Endothelial cell of umbilical vein (primary cell): ENCODE measurements at regions not wholly inside any gene's neighbourhood (a gene's known extent, or its start where the extent isn't known, plus 50 kb on each side); places are given as distances from the start of the nearest gene placed in this dataset.

Experiments
- BruUV-seq: library from RNA; stranded (reverse); fragments of 400-500 nt; replicated peaks from 2 replicates; lab custom pipeline; 2021; lab: Mats Ljungman, UMichigan
- CTCF ChIA-PET: fragments of 300-600, 350-600 bp; sonication (Branson Sonifier 250); formaldehyde crosslinking; loops from one replicate; lab custom pipeline; 2021; ENCODE audit warnings: antibody characterized with exemption, inconsistent platforms; lab: Charles Lee
- POLR2A ChIA-PET: fragments of 300-600, 350-600 bp; sonication (Branson Sonifier 250); formaldehyde crosslinking; loops from one replicate; lab custom pipeline; 2021; ENCODE audit warnings: antibody characterized with exemption, inconsistent platforms; lab: Charles Lee
- DNase-seq: peaks from one replicate; pipeline ENCODE4 v3.0.0-alpha.2; 2011; ENCODE audit warnings: low read depth, low spot score
- FAIRE-seq: peaks from 2 replicates; lab custom pipeline; 2011; peaks lifted over from hg19 to GRCh38; lab: Jason Lieb, UNC
- H2AFZ ChIP-seq: 2 replicates; pipeline ENCODE4 v1.6.0; 2012; ENCODE audit warnings: low read depth, low read length, control low read depth, inconsistent platforms
- H3K27ac ChIP-seq: 2 replicates; pipeline ENCODE4 v1.5.1; 2011; ENCODE audit warnings: low read depth, mild to moderate bottlenecking, control low read depth, low read length, moderate library complexity; ENCODE audit not compliant: insufficient read depth
- H3K27me3 ChIP-seq, 2 experiments: 2 replicates each; pipeline versions ENCODE4 v1.6.0 to v1.6.1; 2011; ENCODE audit warnings: low read length in 2 of 2, mixed read lengths in 1 of 2; ENCODE audit not compliant: control insufficient read depth in 2 of 2, insufficient read depth in 2 of 2
- H3K36me3 ChIP-seq, 2 experiments: 2 replicates in 1 of 2; 3 replicates in 1 of 2; pipeline ENCODE4 v1.5.1; 2011; ENCODE audit warnings: low read length in 2 of 2, mild to moderate bottlenecking in 1 of 2, moderate library complexity in 1 of 2; ENCODE audit not compliant: control insufficient read depth in 2 of 2, insufficient read depth in 2 of 2; ENCODE audit errors: extremely low read depth in 1 of 2
- H3K4me1 ChIP-seq: 3 replicates; pipeline ENCODE4 v1.5.1; 2011; ENCODE audit warnings: mild to moderate bottlenecking, low read length; ENCODE audit not compliant: control insufficient read depth, insufficient read depth; ENCODE audit errors: extremely low read depth
- H3K4me2 ChIP-seq: 2 replicates; pipeline ENCODE4 v1.6.1; 2011; ENCODE audit warnings: low read length, control low read depth, mixed read lengths; ENCODE audit not compliant: insufficient read depth
- H3K4me3 ChIP-seq, 3 experiments: fragments of 200-600 bp in 1 of 3; sonication (generic), shearing (Covaris generic) in 1 of 3; replicated peaks in 1 of 3; 2 replicates each; pipeline ENCODE4 v1.5.1; 2011 to 2016; ENCODE audit warnings: control low read depth in 3 of 3, low read length in 3 of 3, mild to moderate bottlenecking in 2 of 3, inconsistent platforms in 1 of 3, low read depth in 1 of 3, moderate library complexity in 1 of 3; ENCODE audit not compliant: insufficient read depth in 1 of 3
- H3K79me2 ChIP-seq: 2 replicates; pipeline ENCODE4 v1.6.0; 2012; ENCODE audit warnings: low read length, inconsistent platforms; ENCODE audit not compliant: control insufficient read depth, insufficient read depth
- H3K9ac ChIP-seq: replicated peaks from 2 replicates; pipeline ENCODE3; 2011; ENCODE audit warnings: low read length, control low read depth; ENCODE audit not compliant: insufficient read depth; ENCODE audit errors: extremely low read depth
- H3K9me1 ChIP-seq: replicated peaks from 3 replicates; pipeline ENCODE4 v1.6.0; 2011; ENCODE audit warnings: mild to moderate bottlenecking, low read length; ENCODE audit not compliant: control insufficient read depth, insufficient read depth; ENCODE audit errors: extremely low read depth
- H3K9me3 ChIP-seq: replicated peaks from 2 replicates; pipeline ENCODE4 v1.5.1; 2012; ENCODE audit warnings: low read length, inconsistent platforms; ENCODE audit not compliant: control insufficient read depth, insufficient read depth
- H4K20me1 ChIP-seq: replicated peaks from 2 replicates; pipeline ENCODE3; 2011; ENCODE audit warnings: mild to moderate bottlenecking, low read length; ENCODE audit not compliant: control insufficient read depth, insufficient read depth; ENCODE audit errors: extremely low read depth
- EZH2 ChIP-seq: IDR thresholded peaks from 2 replicates; pipeline ENCODE4 v1.6.1; 2012; ENCODE audit warnings: borderline replicate concordance, low read depth, mild to moderate bottlenecking, moderate library complexity, low read length, inconsistent platforms; ENCODE audit not compliant: severe bottlenecking
- FOS ChIP-seq: IDR thresholded peaks from 2 replicates; pipeline ENCODE4 v1.6.1; 2011; ENCODE audit warnings: mild to moderate bottlenecking, low read length, moderate library complexity, borderline replicate concordance; ENCODE audit not compliant: insufficient read depth
- GATA2 ChIP-seq: IDR thresholded peaks from 2 replicates; pipeline ENCODE4 v1.7.0; 2011; ENCODE audit warnings: low read depth, mild to moderate bottlenecking, moderate library complexity, mixed read lengths, low read length; ENCODE audit not compliant: insufficient read length, insufficient read depth
- JUN ChIP-seq: IDR thresholded peaks from 2 replicates; pipeline ENCODE4 v1.6.1; 2011; ENCODE audit warnings: borderline replicate concordance, low read depth; ENCODE audit not compliant: insufficient read length, insufficient read depth
- MYC ChIP-seq: IDR thresholded peaks from one replicate; pipeline ENCODE4 v1.6.1; 2011; ENCODE audit warnings: mild to moderate bottlenecking, low read depth, low read length
- POLR2A ChIP-seq: IDR thresholded peaks from 2 replicates; pipeline ENCODE4 v1.6.1; 2012; ENCODE audit warnings: low read depth, mild to moderate bottlenecking, control low read depth, low read length
- POLR2AphosphoS5 ChIP-seq: IDR thresholded peaks from 2 replicates; pipeline ENCODE4 v1.6.1; 2012; ENCODE audit warnings: low read depth, mild to moderate bottlenecking, control low read depth, low read length, moderate library complexity; ENCODE audit not compliant: insufficient read depth
- dilution Hi-C: fragments of 300-500 bp; cut with MboI; formaldehyde crosslinking; loops from one replicate; pipeline ENCODE4 v1.15.0; 2019; ENCODE audit warnings: low sequenced_read_pairs; ENCODE audit not compliant: extremely low pct_ligation_motif_present
- intact Hi-C: fragments of 100-400 bp; cut with micrococcal nuclease; formaldehyde crosslinking; loops from one replicate; pipeline ENCODE4 v1.10.0; 2022
- TF ChIP-seq, protein P1 (sequence below): IDR thresholded peaks from 2 replicates; pipeline ENCODE4 v1.6.1; 2011; ENCODE audit not compliant: insufficient read depth, insufficient read length
- TF ChIP-seq, protein P2 (sequence below), 2 donors: IDR thresholded peaks; 1 replicate in 1 of 2; 2 replicates in 1 of 2; pipeline ENCODE4 v1.5.1; 2011; ENCODE audit warnings: low read length in 2 of 2, mild to moderate bottlenecking in 2 of 2, moderate library complexity in 2 of 2, control low read depth in 1 of 2, inconsistent platforms in 1 of 2, low read depth in 1 of 2; ENCODE audit not compliant: insufficient read depth in 1 of 2; ENCODE audit errors: extremely low read depth in 1 of 2

DNA sequence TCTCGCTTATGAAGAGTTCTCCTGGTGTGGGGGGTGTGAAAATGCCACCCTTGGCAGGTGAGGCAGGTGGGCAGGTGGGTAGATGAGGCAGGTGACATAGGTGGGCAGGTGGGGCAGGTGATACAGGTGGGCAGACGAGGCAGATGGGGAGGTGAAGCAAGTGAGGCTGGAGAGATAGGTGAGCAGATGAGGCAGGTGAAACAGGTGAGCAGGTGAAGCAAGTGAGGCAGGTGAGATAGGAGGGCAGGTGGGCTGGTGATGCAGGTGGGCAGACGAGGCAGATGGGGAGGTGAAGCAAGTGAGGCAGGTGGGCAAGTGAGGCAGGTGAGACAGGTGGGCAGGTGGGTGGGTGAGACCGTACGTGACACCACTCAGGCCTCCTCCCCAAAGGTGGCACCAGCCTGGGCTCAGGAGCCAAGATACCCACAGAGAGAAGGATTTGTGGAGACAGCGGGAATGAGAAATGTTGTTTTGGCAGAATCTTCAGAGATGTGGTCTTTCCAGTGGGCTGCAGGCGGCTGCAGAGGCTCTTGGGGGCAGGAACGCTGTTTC lies 232.3 kb upstream of the MYT1L start:
- H4K20me1 ChIP-seq = no peaks in the 10 kb centered on the region
- no peaks in the 10 kb centered on the region for H3K36me3 ChIP-seq
- ChIA-PET POLR2A (no interaction called here), CTCF (no interaction called here)
- H3K4me3 ChIP-seq = no peak overlapping the region
- H3K9ac ChIP-seq = no peak overlapping the region
- no peaks in the 10 kb centered on the region for H3K27me3 ChIP-seq
- dilution Hi-C loops (no loop called here), intact Hi-C loops (no loop called here)
- no peak overlapping the region for H3K27ac ChIP-seq
- DNase-seq (no peak), FAIRE-seq (no peak)
- no peaks in the 10 kb centered on the region for H3K79me2 ChIP-seq
- H3K9me3 ChIP-seq = peaks cover 11% of the 10 kb centered on the region
- no peaks in the 10 kb centered on the region for H3K4me1 ChIP-seq
- no peak overlapping the region for H3K4me2 ChIP-seq
- TF ChIP-seq FOS = no peak
- TF ChIP-seq EZH2 = no peak
- TF ChIP-seq, protein P1, sequence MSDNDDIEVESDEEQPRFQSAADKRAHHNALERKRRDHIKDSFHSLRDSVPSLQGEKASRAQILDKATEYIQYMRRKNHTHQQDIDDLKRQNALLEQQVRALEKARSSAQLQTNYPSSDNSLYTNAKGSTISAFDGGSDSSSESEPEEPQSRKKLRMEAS = no peak
- no peak for TF ChIP-seq GATA2
- TF ChIP-seq, protein P2, sequence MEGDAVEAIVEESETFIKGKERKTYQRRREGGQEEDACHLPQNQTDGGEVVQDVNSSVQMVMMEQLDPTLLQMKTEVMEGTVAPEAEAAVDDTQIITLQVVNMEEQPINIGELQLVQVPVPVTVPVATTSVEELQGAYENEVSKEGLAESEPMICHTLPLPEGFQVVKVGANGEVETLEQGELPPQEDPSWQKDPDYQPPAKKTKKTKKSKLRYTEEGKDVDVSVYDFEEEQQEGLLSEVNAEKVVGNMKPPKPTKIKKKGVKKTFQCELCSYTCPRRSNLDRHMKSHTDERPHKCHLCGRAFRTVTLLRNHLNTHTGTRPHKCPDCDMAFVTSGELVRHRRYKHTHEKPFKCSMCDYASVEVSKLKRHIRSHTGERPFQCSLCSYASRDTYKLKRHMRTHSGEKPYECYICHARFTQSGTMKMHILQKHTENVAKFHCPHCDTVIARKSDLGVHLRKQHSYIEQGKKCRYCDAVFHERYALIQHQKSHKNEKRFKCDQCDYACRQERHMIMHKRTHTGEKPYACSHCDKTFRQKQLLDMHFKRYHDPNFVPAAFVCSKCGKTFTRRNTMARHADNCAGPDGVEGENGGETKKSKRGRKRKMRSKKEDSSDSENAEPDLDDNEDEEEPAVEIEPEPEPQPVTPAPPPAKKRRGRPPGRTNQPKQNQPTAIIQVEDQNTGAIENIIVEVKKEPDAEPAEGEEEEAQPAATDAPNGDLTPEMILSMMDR (IDR thresholded peaks at IDR 0.05; ENCODE audit: extremely low read depth in 1 of 2, insufficient read depth in 1 of 2, low read depth in 1 of 2, low read length in 2 of 2) = no peak
- TF ChIP-seq MYC = no peak
- TF ChIP-seq JUN = no peak
- no peak for TF ChIP-seq POLR2A
- TF ChIP-seq POLR2AphosphoS5 = no peak
- BruUV-seq = no TSS peak
- H3K9me1 ChIP-seq = no peaks in the 10 kb centered on the region
- no peak overlapping the region for H2AFZ ChIP-seq
